ENCODE measurements at regions not wholly inside any gene's neighbourhood (a gene's known extent, or its start where the extent isn't known, plus 50 kb on each side); places are given as distances from the start of the nearest gene placed in this dataset.

GRCh38 chr7:20918156-20918555, 131.5 kb upstream of the SP8 start:
- Histone ChIP-seq H3K4me2 (ENCODE audit: low read depth, low read length) (no peak overlapping the region), H3K9ac (ENCODE audit: low read depth, low read length) (no peak overlapping the region), H3K4me1 (ENCODE audit: control insufficient read depth, insufficient read depth, low read length) (no peaks in the 10 kb centered on the region), H3K27me3 (ENCODE audit: control insufficient read depth, insufficient read depth, low read length) (no peaks in the 10 kb centered on the region), H3K27ac (ENCODE audit: insufficient read depth, low read length) (no peak overlapping the region), H4K20me1 (ENCODE audit: insufficient read depth, low read length) (no peaks in the 10 kb centered on the region), H3K18ac (ENCODE audit: low read depth, low read length) (no peak overlapping the region), H4K5ac (ENCODE audit: low read depth, low read length) (no peak overlapping the region), H2AK9ac (replicated peaks; ENCODE audit: low read depth, low read length, poor library complexity) (no peak overlapping the region), H3K56ac (ENCODE audit: extremely low read depth, insufficient read depth, low read length) (no peak overlapping the region), H3K23ac (ENCODE audit: low read depth, low read length) (no peak overlapping the region), H3K79me1 (ENCODE audit: low read depth in 1 of 2, low read length in 2 of 2) (no peaks in the 10 kb centered on the region), H2BK120ac (ENCODE audit: low read depth, low read length) (no peak overlapping the region), H3K36me3 (ENCODE audit: control insufficient read depth, insufficient read depth, low read length) (no peaks in the 10 kb centered on the region), H3K14ac (replicated peaks; ENCODE audit: low read depth, low read length) (no peak overlapping the region), H3K4me3 (ENCODE audit: insufficient read depth, low read depth, low read length) (no peak overlapping the region), H2AK5ac (ENCODE audit: low read depth, low read length) (no peak overlapping the region), H2BK20ac (ENCODE audit: low read depth, low read length) (no peak overlapping the region), H2BK5ac (ENCODE audit: low read depth, low read length, poor library complexity, severe bottlenecking) (no peak overlapping the region), H4K91ac (ENCODE audit: insufficient read depth, low read depth, low read length) (no peak overlapping the region), H2AFZ (replicated peaks; ENCODE audit: low read length, poor library complexity) (no peak overlapping the region), H3K9me1 (ENCODE audit: insufficient read depth, low read length) (no peaks in the 10 kb centered on the region), H2BK15ac (ENCODE audit: low read depth, low read length) (no peak overlapping the region), H3K9me3 (ENCODE audit: control insufficient read depth, insufficient read depth, low read length) (peaks cover 7% of the 10 kb centered on the region), H4K8ac (ENCODE audit: low read depth in 2 of 2, low read length in 2 of 2) (no peak overlapping the region), H3K4ac (ENCODE audit: low read depth, low read length) (no peak overlapping the region)
- in situ Hi-C loops (cut with MboI; ENCODE audit: low sequenced_read_pairs) (no loop called here), intact Hi-C loops (cut with micrococcal nuclease) (no loop called here), dilution Hi-C loops (cut with HindIII; ENCODE audit: low sequenced_read_pairs, unreplicated experiment) (no loop called here)
- no TSS peak for BruUV-seq (replicated peaks)
- no CpG with 5 or more reads among the region's 4 CpGs for WGBS, 2 experiments (ENCODE audit: extremely low coverage in 2 of 2, insufficient read length in 1 of 2)
- POLR2A ChIA-PET (ENCODE audit: unreplicated experiment): no interaction called here
- DNase-seq: no peak
- CTCF ChIA-PET: no interaction called here
- no peak for TF ChIP-seq FOS (IDR thresholded peaks at IDR 0.05; ENCODE audit: low read depth, low read length)
- TF ChIP-seq RAD21 (IDR thresholded peaks at IDR 0.05; ENCODE audit: low read length): no peak
- no peak for TF ChIP-seq BHLHE40 (IDR thresholded peaks at IDR 0.05; ENCODE audit: low read depth, low read length)
- no peak for TF ChIP-seq CHD1 (IDR thresholded peaks at IDR 0.05; ENCODE audit: low read depth, low read length)
- TF ChIP-seq POLR2A (IDR thresholded peaks at IDR 0.05; ENCODE audit: low read depth, low read length): no peak
- no peak for TF ChIP-seq USF2 (IDR thresholded peaks at IDR 0.05; ENCODE audit: low read depth, low read length)
- no peak for TF ChIP-seq ELK1 (IDR thresholded peaks at IDR 0.05; ENCODE audit: borderline replicate concordance, low read depth, low read length)
- no peak for TF ChIP-seq CEBPB (IDR thresholded peaks at IDR 0.05; ENCODE audit: low read depth, low read length)
- no peak for TF ChIP-seq CTCF (conservative IDR thresholded peaks at IDR 0.05; ENCODE audit: low read depth, low read length)
- no peak for TF ChIP-seq RCOR1 (IDR thresholded peaks at IDR 0.05; ENCODE audit: insufficient replicate concordance, low read length)
- TF ChIP-seq MAFK (IDR thresholded peaks at IDR 0.05; ENCODE audit: low read depth, low read length): no peak
- no peak for TF ChIP-seq MXI1 (IDR thresholded peaks at IDR 0.05; ENCODE audit: borderline replicate concordance, low read depth, low read length)
- no peak for TF ChIP-seq MAZ (IDR thresholded peaks at IDR 0.05; ENCODE audit: borderline replicate concordance, low read depth, low read length)
- ATAC-seq (ENCODE audit: low read depth): no peak
